GM18505 (cell line): ENCODE measurements at regions not wholly inside any gene's neighbourhood (a gene's known extent, or its start where the extent isn't known, plus 50 kb on each side); places are given as distances from the start of the nearest gene placed in this dataset.

Experiments used
- ATAC-seq: cut with Tn5 transposase; IDR thresholded peaks from one replicate; pipeline ENCODE4 v1.9.1; 2021; ENCODE audit not compliant: unreplicated experiment
- POLR2A ChIP-seq: IDR thresholded peaks from 4 replicates; pipeline ENCODE4 v1.6.1; 2011; ENCODE audit warnings: borderline replicate concordance; ENCODE audit not compliant: insufficient read depth, insufficient read length; ENCODE audit errors: extremely low read depth

DNA sequence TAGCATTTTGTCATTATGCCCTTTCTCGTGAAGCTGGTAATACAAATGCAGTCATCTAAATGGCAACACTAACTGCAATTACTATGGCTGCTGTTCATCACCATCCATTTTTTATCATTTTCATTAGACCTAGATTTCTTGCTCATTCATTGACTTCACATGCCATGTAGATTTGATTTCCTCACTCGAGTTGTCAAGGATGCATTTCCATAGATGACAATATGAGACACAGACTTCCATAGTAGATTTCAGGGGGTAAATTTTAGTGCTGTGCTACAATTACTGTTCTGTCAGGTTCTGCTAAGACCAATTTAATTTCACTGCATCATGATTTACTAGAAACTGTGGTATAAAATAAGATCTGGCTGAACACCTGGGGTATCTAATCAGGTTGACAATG, 589.2 kb downstream of the SEMA5A start:
- TF ChIP-seq POLR2A = no peak
- no peak for ATAC-seq

DNA sequence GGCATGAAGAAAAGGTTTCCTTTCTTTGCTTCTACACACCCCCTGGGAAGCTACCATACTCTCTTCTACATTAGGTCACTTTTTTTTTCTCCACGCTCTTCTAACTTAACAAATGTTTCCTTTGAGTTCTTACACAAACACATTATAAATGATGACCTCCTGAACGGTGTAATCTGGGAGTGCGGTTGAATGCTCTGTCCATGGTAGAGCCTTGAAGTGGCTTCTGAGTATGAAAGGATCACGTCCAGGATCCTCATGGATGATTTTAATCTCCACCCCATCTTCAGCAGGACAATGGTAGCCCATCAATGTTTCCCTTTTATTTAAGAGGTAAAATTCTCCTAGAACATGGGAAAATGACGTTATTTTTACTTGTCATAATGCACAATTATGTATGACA, 587.3 kb downstream of the SEMA5A start:
- no peak for TF ChIP-seq POLR2A
- ATAC-seq = no peak

DNA sequence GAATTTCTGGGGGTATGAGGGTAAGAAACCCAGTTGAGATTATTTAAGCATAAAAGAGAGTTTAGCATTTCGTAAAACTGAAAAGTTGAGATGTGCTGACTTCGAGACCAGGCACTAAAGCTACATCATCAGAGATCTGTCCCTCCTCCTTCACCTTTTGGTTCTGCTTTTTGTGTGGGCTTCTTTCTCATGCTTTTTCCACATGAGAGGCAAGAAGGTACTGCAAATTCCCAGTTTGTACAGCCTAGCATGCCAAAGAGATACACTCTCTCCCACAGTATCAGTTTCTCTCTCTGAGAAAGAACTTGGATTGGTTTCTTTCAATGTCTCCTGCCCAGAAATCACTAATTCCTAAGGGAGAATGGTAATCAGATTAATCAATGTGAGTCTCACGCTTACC, 584.7 kb downstream of the SEMA5A start:
- no peak for TF ChIP-seq POLR2A
- ATAC-seq = no peak

DNA sequence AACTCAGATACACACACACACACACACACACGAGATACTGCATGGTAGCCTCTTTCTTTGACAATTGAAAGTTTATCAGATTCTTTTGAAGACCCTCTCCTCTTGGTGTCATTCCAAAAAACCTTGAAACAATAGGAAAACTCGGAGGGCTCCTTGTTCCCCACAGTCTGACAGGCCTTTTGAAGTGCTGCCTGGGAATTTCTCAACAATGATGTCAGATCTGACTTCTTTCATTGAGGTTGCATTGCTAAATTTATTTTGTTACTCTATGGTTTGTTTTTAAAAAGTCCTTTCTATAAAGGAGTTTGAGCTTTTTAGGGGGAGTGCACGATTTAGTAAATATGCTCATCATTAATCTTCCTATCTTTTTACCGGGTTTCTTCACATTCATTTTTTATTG, 583.9 kb downstream of the SEMA5A start:
- ATAC-seq = no peak
- TF ChIP-seq POLR2A = no peak

DNA sequence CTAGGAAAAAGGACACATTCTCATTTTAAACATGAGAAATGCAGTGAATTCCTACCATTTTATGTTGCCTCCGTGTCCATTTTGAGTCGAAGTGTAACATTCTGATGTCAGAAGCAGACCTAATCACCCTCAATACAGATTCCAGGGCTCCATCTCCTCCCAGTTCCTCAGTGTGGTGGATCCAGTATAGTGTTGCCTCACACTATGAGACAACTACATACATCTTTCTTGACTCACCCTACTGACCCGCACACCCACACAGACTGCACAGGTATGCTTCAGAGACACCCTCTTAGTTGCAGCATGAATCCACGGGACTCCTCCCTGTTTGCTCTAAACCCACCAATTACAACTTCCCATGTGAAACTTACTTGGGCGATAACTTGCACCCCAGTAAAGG, 564.9 kb downstream of the SEMA5A start:
- no peak for TF ChIP-seq POLR2A
- no peak for ATAC-seq

DNA sequence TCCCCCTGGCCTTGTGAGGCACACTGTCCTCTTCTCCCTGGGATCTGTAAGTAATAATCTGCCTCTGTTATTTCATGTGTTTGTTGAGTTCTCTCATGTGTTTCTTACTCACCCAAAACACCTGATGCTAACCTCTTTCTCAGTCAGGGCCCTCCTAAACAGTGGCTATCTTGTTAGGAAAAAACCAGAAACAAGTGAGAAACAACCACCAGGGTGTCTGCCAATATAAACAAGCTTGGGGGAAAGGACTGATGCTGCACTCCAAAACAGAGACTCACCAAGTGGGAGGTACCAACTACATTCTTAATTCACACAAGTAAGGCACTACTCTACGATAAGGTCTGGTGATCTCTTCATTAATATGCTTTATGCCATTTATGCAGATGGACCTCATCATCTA, 564.4 kb downstream of the SEMA5A start:
- no peak for TF ChIP-seq POLR2A
- ATAC-seq = no peak

DNA sequence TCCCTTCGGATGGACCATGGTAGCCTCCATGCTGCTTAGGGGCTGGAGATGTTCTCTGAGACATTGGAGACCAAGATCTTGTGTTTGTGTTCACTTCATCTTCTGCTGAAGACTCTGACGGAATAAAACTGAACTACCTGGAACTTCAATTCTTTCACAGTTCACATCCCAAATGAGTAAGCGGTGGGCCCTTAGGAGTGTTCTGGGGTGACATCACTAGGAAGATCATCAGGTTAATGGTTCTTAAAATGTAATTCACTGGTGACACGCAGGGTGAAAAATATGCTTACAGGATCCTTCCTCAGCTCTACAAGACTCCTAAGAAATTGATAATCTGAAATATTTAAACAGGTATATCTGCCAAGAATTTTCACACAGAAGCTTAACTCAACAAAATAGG, 561.5 kb downstream of the SEMA5A start:
- ATAC-seq = no peak
- no peak for TF ChIP-seq POLR2A
